Choroid plexus epithelial cell (primary cell): ENCODE measurements at regions not wholly inside any gene's neighbourhood (a gene's known extent, or its start where the extent isn't known, plus 50 kb on each side); places are given as distances from the start of the nearest gene placed in this dataset.

Experiments used
- DNase-seq: peaks from one replicate; pipeline ENCODE4 v3.0.0-alpha.2; 2010; ENCODE audit warnings: low read depth
- H3K4me3 ChIP-seq: 2 replicates; pipeline ENCODE4 v1.5.1; 2011; ENCODE audit warnings: low read depth, mild to moderate bottlenecking, control low read depth, low read length, moderate library complexity
- CTCF ChIP-seq: conservative IDR thresholded peaks from 2 replicates; pipeline ENCODE4 v1.5.1; 2011; ENCODE audit warnings: low read depth, mild to moderate bottlenecking, control low read depth, inconsistent platforms, low read length, moderate library complexity

GRCh38 chr1:87599569-87599968 is 270.9 kb downstream of the LMO4 start:
- DNase-seq: no peak
- no peak overlapping the region for H3K4me3 ChIP-seq
- TF ChIP-seq CTCF: no peak

- no peak for DNase-seq
- no peak for TF ChIP-seq CTCF
- H3K4me3 ChIP-seq: no peak overlapping the region
Measured at GRCh38 chr1:87600055-87600850, 271.6 kb downstream of the LMO4 start.

- no peak overlapping the region for H3K4me3 ChIP-seq
- no peak for TF ChIP-seq CTCF
- peak; percentile 4 for DNase-seq
Measured at GRCh38 chr1:87600854-87601253, 272.2 kb downstream of the LMO4 start.

GRCh38 chr1:87603626-87604025 is 274.9 kb downstream of the LMO4 start:
- no peak for DNase-seq

GRCh38 chr1:87612956-87613355 is 284.3 kb downstream of the LMO4 start:
- DNase-seq: no peak
- TF ChIP-seq CTCF: no peak
- H3K4me3 ChIP-seq: no peak overlapping the region

More at GRCh38 chr1:87603626-87604025, 274.9 kb downstream of the LMO4 start:
- H3K4me3 ChIP-seq: no peak overlapping the region
- no peak for TF ChIP-seq CTCF

- no peak overlapping the region for H3K4me3 ChIP-seq
- no peak for DNase-seq
- TF ChIP-seq CTCF: no peak
Measured at GRCh38 chr1:87615491-87615890, 286.8 kb downstream of the LMO4 start.

- no peak for DNase-seq
- no peak overlapping the region for H3K4me3 ChIP-seq
- no peak for TF ChIP-seq CTCF
Measured at GRCh38 chr1:87615901-87616300, 287.2 kb downstream of the LMO4 start.
